ENCODE measurements at regions not wholly inside any gene's neighbourhood (a gene's known extent, or its start where the extent isn't known, plus 50 kb on each side); places are given as distances from the start of the nearest gene placed in this dataset.

GRCh38 chr18:44450226-44450625 lies 230.5 kb upstream of the SETBP1 start:
- DNase-seq (ENCODE audit: low spot score in 2 of 2) (no peak), FAIRE-seq (no peak)

- no peak for FAIRE-seq
Measured at GRCh38 chr18:44452346-44452745, 228.3 kb upstream of the SETBP1 start.

GRCh38 chr18:44453505-44453904 lies 227.2 kb upstream of the SETBP1 start:
- DNase-seq (ENCODE audit: low spot score in 2 of 2): no peak

More at GRCh38 chr18:44452346-44452745, 228.3 kb upstream of the SETBP1 start:
- DNase-seq (ENCODE audit: low spot score in 2 of 2): no peak

GRCh38 chr18:44458777-44459176 lies 221.9 kb upstream of the SETBP1 start:
- FAIRE-seq (no peak), DNase-seq (ENCODE audit: low spot score in 2 of 2) (no peak)

More at GRCh38 chr18:44453505-44453904, 227.2 kb upstream of the SETBP1 start:
- FAIRE-seq: no peak

- FAIRE-seq: no peak
- DNase-seq (ENCODE audit: low spot score in 2 of 2): no peak
Measured at GRCh38 chr18:44464398-44465180, 216.1 kb upstream of the SETBP1 start.

- no peak for FAIRE-seq
- no peak for DNase-seq (ENCODE audit: low spot score in 2 of 2)
Measured at GRCh38 chr18:44465381-44465841, 215.3 kb upstream of the SETBP1 start.

- no peak for FAIRE-seq
- no peak for DNase-seq (ENCODE audit: low spot score in 2 of 2)
Measured at GRCh38 chr18:44466997-44467396, 213.7 kb upstream of the SETBP1 start.

- no peak for FAIRE-seq
- DNase-seq (ENCODE audit: low spot score in 2 of 2): no peak
Measured at GRCh38 chr18:44467718-44468117, 213.0 kb upstream of the SETBP1 start.

GRCh38 chr18:44473394-44474066 lies 207.2 kb upstream of the SETBP1 start:
- DNase-seq (ENCODE audit: low spot score in 2 of 2): no peak
- FAIRE-seq: no peak

GRCh38 chr18:44474067-44474411 lies 206.6 kb upstream of the SETBP1 start:
- DNase-seq (ENCODE audit: low spot score in 2 of 2) (no peak), FAIRE-seq (no peak)

GRCh38 chr18:44474591-44474990 lies 206.1 kb upstream of the SETBP1 start:
- DNase-seq (ENCODE audit: low spot score in 2 of 2): no peak
- FAIRE-seq: no peak

- DNase-seq (ENCODE audit: low spot score in 2 of 2): no peak
- FAIRE-seq: no peak
Measured at GRCh38 chr18:44482761-44483160, 197.9 kb upstream of the SETBP1 start.

- FAIRE-seq: no peak
Measured at GRCh38 chr18:44495151-44495550, 185.5 kb upstream of the SETBP1 start.

GRCh38 chr18:44497311-44497710 lies 183.4 kb upstream of the SETBP1 start:
- FAIRE-seq: no peak
- DNase-seq (ENCODE audit: low spot score in 2 of 2): no peak

More at GRCh38 chr18:44495151-44495550, 185.5 kb upstream of the SETBP1 start:
- DNase-seq (ENCODE audit: low spot score in 2 of 2): no peak

GRCh38 chr18:44497757-44498490 lies 182.8 kb upstream of the SETBP1 start:
- DNase-seq (ENCODE audit: low spot score in 2 of 2) (no peak), FAIRE-seq (no peak)

- DNase-seq (ENCODE audit: low spot score in 2 of 2) (no peak), FAIRE-seq (no peak)
Measured at GRCh38 chr18:44500808-44501610, 179.7 kb upstream of the SETBP1 start.

GRCh38 chr18:44502221-44502620 lies 178.5 kb upstream of the SETBP1 start:
- DNase-seq (ENCODE audit: low spot score in 2 of 2) (no peak), FAIRE-seq (no peak)

- FAIRE-seq (no peak), DNase-seq (ENCODE audit: low spot score in 2 of 2) (no peak)
Measured at GRCh38 chr18:44502790-44503189, 177.9 kb upstream of the SETBP1 start.

GRCh38 chr18:44503854-44504253 lies 176.8 kb upstream of the SETBP1 start:
- FAIRE-seq (peak; percentile 82), DNase-seq (ENCODE audit: low spot score in 2 of 2) (no peak)

- DNase-seq (ENCODE audit: low spot score in 2 of 2) (no peak), FAIRE-seq (no peak)
Measured at GRCh38 chr18:44507729-44508325, 172.9 kb upstream of the SETBP1 start.
